ENCODE measurements at regions not wholly inside any gene's neighbourhood (a gene's known extent, or its start where the extent isn't known, plus 50 kb on each side); places are given as distances from the start of the nearest gene placed in this dataset.

- TF ChIP-seq, protein P1, sequence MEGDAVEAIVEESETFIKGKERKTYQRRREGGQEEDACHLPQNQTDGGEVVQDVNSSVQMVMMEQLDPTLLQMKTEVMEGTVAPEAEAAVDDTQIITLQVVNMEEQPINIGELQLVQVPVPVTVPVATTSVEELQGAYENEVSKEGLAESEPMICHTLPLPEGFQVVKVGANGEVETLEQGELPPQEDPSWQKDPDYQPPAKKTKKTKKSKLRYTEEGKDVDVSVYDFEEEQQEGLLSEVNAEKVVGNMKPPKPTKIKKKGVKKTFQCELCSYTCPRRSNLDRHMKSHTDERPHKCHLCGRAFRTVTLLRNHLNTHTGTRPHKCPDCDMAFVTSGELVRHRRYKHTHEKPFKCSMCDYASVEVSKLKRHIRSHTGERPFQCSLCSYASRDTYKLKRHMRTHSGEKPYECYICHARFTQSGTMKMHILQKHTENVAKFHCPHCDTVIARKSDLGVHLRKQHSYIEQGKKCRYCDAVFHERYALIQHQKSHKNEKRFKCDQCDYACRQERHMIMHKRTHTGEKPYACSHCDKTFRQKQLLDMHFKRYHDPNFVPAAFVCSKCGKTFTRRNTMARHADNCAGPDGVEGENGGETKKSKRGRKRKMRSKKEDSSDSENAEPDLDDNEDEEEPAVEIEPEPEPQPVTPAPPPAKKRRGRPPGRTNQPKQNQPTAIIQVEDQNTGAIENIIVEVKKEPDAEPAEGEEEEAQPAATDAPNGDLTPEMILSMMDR (IDR thresholded peaks at IDR 0.05), result no peak
- TF ChIP-seq POLR2AphosphoS5 (IDR thresholded peaks at IDR 0.05; ENCODE audit: low read depth, low read length), result no peak
- TF ChIP-seq, protein P2, sequence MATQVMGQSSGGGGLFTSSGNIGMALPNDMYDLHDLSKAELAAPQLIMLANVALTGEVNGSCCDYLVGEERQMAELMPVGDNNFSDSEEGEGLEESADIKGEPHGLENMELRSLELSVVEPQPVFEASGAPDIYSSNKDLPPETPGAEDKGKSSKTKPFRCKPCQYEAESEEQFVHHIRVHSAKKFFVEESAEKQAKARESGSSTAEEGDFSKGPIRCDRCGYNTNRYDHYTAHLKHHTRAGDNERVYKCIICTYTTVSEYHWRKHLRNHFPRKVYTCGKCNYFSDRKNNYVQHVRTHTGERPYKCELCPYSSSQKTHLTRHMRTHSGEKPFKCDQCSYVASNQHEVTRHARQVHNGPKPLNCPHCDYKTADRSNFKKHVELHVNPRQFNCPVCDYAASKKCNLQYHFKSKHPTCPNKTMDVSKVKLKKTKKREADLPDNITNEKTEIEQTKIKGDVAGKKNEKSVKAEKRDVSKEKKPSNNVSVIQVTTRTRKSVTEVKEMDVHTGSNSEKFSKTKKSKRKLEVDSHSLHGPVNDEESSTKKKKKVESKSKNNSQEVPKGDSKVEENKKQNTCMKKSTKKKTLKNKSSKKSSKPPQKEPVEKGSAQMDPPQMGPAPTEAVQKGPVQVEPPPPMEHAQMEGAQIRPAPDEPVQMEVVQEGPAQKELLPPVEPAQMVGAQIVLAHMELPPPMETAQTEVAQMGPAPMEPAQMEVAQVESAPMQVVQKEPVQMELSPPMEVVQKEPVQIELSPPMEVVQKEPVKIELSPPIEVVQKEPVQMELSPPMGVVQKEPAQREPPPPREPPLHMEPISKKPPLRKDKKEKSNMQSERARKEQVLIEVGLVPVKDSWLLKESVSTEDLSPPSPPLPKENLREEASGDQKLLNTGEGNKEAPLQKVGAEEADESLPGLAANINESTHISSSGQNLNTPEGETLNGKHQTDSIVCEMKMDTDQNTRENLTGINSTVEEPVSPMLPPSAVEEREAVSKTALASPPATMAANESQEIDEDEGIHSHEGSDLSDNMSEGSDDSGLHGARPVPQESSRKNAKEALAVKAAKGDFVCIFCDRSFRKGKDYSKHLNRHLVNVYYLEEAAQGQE (IDR thresholded peaks at IDR 0.05; ENCODE audit: insufficient read depth in 1 of 2, low read depth in 2 of 2, low read length in 1 of 2), result no peak
These were observed 793.6 kb downstream of the TFAP2A start for GRCh38 chr6:9621276-9621675.

Data from Panc1 (cell line).